ENCODE measurements at regions not wholly inside any gene's neighbourhood (a gene's known extent, or its start where the extent isn't known, plus 50 kb on each side); places are given as distances from the start of the nearest gene placed in this dataset.

DNA sequence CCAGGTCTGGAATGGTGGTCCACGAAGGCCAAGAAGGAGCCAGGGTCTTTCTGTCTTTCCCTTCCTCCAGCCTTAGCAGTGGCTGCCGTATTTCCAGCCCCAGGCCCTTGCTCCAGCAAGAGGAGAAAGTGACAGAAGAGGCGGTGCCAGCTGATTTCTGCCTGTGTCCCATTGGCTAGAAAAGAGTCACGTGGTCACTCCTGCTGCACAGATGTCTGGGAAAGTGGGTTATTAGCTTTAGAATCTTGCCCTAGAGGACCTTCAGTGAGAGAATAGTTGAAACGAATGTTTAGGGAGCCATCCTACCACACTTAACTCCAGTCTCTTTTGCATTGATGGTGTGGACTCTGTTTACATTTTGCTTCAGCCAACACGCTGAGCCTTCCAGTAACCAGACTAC is 99.3 kb upstream of the BCOR start:
- no peak for TF ChIP-seq CTCF (IDR thresholded peaks at IDR 0.05; ENCODE audit: low read depth, low read length)
- H3K36me3 ChIP-seq, result no peaks in the 10 kb centered on the region

GRCh38 chrX:40195368-40195767 is 97.6 kb upstream of the BCOR start:
- TF ChIP-seq CTCF (IDR thresholded peaks at IDR 0.05; ENCODE audit: low read depth, low read length), result no peak
- no peak for DNase-seq
- H3K27me3 ChIP-seq, result no peaks in the 10 kb centered on the region
- no peaks in the 10 kb centered on the region for H3K4me1 ChIP-seq
- no peak overlapping the region for H3K4me3 ChIP-seq (ENCODE audit: low read depth, low read length)
- H3K36me3 ChIP-seq, result no peaks in the 10 kb centered on the region
- no peaks in the 10 kb centered on the region for H3K9me3 ChIP-seq

More for the DNA sequence above, 99.3 kb upstream of the BCOR start:
- peak; percentile 21 for DNase-seq
- Histone ChIP-seq H3K9me3 (no peaks in the 10 kb centered on the region), H3K4me1 (no peaks in the 10 kb centered on the region), H3K4me3 (ENCODE audit: low read depth, low read length) (no peak overlapping the region), H3K27me3 (no peaks in the 10 kb centered on the region)

DNA sequence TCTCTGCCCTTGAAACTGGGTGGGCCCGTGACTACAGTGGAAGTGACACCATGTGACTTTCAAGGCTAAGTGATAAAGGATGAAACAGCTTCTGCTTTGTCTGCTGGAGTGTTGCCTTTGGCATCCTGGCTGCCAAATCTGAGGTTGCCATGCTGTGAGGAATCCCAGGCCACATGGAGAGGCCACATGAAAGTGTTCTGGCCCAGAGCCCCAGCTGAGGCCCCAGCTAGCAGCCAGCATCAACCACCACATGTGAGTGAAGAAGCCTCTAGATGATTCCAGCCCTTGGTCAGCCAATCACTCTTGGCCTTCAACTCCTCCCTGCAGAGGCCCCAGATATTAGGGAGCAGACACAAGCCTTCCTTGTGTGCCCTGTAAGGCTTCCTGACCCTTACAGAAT is 94.4 kb upstream of the BCOR start:
- no peaks in the 10 kb centered on the region for H3K27me3 ChIP-seq
- DNase-seq, result no peak
- TF ChIP-seq CTCF (IDR thresholded peaks at IDR 0.05; ENCODE audit: low read depth, low read length), result no peak
- H3K36me3 ChIP-seq, result no peaks in the 10 kb centered on the region
- no peaks in the 10 kb centered on the region for H3K9me3 ChIP-seq
- H3K4me3 ChIP-seq (ENCODE audit: low read depth, low read length), result no peak overlapping the region
- H3K4me1 ChIP-seq, result no peaks in the 10 kb centered on the region

- TF ChIP-seq CTCF (IDR thresholded peaks at IDR 0.05; ENCODE audit: low read depth, low read length), result no peak
- no peaks in the 10 kb centered on the region for H3K9me3 ChIP-seq
- no peak for DNase-seq
- no peak overlapping the region for H3K4me3 ChIP-seq (ENCODE audit: low read depth, low read length)
- H3K27me3 ChIP-seq, result no peaks in the 10 kb centered on the region
- H3K36me3 ChIP-seq, result no peaks in the 10 kb centered on the region
- no peaks in the 10 kb centered on the region for H3K4me1 ChIP-seq
These were observed 91.9 kb upstream of the BCOR start for GRCh38 chrX:40189637-40190036.

DNA sequence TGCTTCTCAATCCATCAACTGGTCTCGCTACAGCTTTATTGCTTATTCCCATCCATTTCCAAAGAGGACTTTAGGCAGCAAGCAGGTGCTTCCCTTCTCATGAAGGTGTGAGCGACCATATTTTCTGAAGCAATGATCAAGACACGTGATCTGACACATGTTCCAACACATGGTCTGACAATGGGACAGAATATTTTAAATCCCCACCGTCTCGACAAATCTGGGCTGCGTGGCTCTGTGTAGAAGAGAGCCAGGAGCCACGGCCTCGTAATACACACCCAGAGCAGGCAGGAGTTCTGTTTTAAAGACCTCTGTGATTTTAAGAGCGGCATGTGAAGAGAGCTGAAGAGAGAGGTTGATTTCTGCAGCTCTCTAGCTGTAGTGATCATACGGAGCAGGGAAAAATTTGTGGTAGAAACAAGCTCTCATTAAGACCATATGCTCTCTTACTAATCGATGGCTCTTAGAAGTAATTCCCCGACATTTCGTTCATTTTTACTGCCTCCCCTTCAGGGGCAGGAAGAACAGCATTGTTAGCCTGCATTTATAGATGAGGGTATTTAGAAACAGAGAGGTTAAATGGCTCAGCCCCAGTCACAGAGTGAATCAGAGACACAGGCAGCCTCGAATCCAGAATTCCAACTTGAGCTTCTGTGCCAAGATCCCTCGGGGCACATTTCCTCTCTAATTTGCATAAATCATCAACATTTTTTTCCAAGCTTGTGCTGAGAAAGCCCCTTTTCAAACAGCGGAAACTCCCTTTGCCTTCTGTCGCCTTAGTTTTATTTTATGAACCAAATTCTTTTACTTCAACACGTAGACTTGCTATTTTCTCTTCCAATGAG is 91.0 kb upstream of the BCOR start:
- Histone ChIP-seq H3K27me3 (no peaks in the 10 kb centered on the region), H3K9me3 (no peaks in the 10 kb centered on the region), H3K4me1 (no peaks in the 10 kb centered on the region), H3K4me3 (ENCODE audit: low read depth, low read length) (no peak overlapping the region), H3K36me3 (no peaks in the 10 kb centered on the region)
- no peak for DNase-seq
- TF ChIP-seq CTCF (IDR thresholded peaks at IDR 0.05; ENCODE audit: low read depth, low read length), result no peak

- no peaks in the 10 kb centered on the region for H3K27me3 ChIP-seq
- no peak for TF ChIP-seq CTCF (IDR thresholded peaks at IDR 0.05; ENCODE audit: low read depth, low read length)
- no peaks in the 10 kb centered on the region for H3K9me3 ChIP-seq
- H3K4me3 ChIP-seq (ENCODE audit: low read depth, low read length), result no peak overlapping the region
- H3K36me3 ChIP-seq, result no peaks in the 10 kb centered on the region
- H3K4me1 ChIP-seq, result no peaks in the 10 kb centered on the region
- no peak for DNase-seq
These were observed 87.2 kb upstream of the BCOR start for GRCh38 chrX:40184968-40185367.

Measured in BE2C (cell line).